Adrenal gland (tissue), 5 donors: ENCODE measurements at regions not wholly inside any gene's neighbourhood (a gene's known extent, or its start where the extent isn't known, plus 50 kb on each side); places are given as distances from the start of the nearest gene placed in this dataset.

ENCODE experiments used
- CTCF ChIP-seq, 6 experiments: fragments of 450-650 bp in 4 of 6; fragments of 200-600 bp in 2 of 6; sonication (generic) in 1 of 6; IDR thresholded peaks; 1 replicate in 5 of 6; 2 replicates in 1 of 6; pipeline versions ENCODE4 v1.5.1 to v1.8.0; 2016 to 2021; ENCODE audit warnings: antibody characterized with exemption in 6 of 6, mild to moderate bottlenecking in 2 of 6, moderate library complexity in 1 of 6
- POLR2A ChIP-seq, 2 donors: fragments of 450-650 bp; IDR thresholded peaks; one replicate each; pipeline ENCODE4 v1.6.1; 2017; ENCODE audit warnings: antibody characterized with exemption in 2 of 2, mild to moderate bottlenecking in 2 of 2, moderate library complexity in 1 of 2
- donor health status: DM: no; HTN: no; CAD: no.

- TF ChIP-seq POLR2A (IDR thresholded peaks at IDR 0.05) (no peak), CTCF (IDR thresholded peaks at IDR 0.05) (no peak)
These were observed 188.2 kb downstream of the SPCS3 start for GRCh38 chr4:176507845-176508533.
